SK-N-SH (cell line): ENCODE measurements at regions not wholly inside any gene's neighbourhood (a gene's known extent, or its start where the extent isn't known, plus 50 kb on each side); places are given as distances from the start of the nearest gene placed in this dataset.

Experiments used
- CTCF ChIA-PET: fragments of 300-600, 350-600 bp; formaldehyde crosslinking; extraction: SDS; loops from one replicate; lab custom pipeline; 2021; lab: Yijun Ruan, JAX
- POLR2A ChIA-PET: fragments of 350-600 bp; sonication (Branson Sonifier 250); formaldehyde crosslinking; extraction: SDS; loops from one replicate; lab custom pipeline; 2020; ENCODE audit warnings: antibody characterized with exemption, inconsistent platforms; lab: Yijun Ruan, JAX
- DNase-seq: peaks from one replicate; pipeline ENCODE4 v3.0.0; 2012
- H2AFZ ChIP-seq: fragments of 200-600 bp; sonication (generic); 2 replicates; pipeline ENCODE4 v1.8.1; 2016; ENCODE audit warnings: antibody characterized with exemption, mild to moderate bottlenecking, low read depth
- H3F3A ChIP-seq: fragments of 200-600 bp; sonication (generic); replicated peaks from 2 replicates; pipeline ENCODE3; 2016; ENCODE audit warnings: antibody characterized with exemption, mild to moderate bottlenecking; ENCODE audit not compliant: insufficient read depth
- H3K27ac ChIP-seq, 2 experiments: fragments of 200-500 bp in 1 of 2; fragments of 200-600 bp in 1 of 2; sonication (Bioruptor generic) in 1 of 2; sonication (generic), shearing (Covaris generic) in 1 of 2; 2 replicates each; pipeline versions ENCODE4 v1.5.1 to v1.6.1; 2014 to 2016; ENCODE audit warnings: low read depth in 2 of 2, inconsistent platforms in 1 of 2, low read length in 1 of 2, mild to moderate bottlenecking in 1 of 2, mixed read lengths in 1 of 2
- H3K27me3 ChIP-seq: fragments of 200-600 bp; sonication (generic), shearing (Covaris generic); 2 replicates; pipeline ENCODE4 v1.6.1; 2016; ENCODE audit warnings: mixed run types; ENCODE audit not compliant: insufficient read depth
- H3K36me3 ChIP-seq, 2 experiments: fragments of 200-500 bp in 1 of 2; fragments of 200-600 bp in 1 of 2; sonication (Bioruptor generic) in 1 of 2; sonication (generic) in 1 of 2; replicated peaks in 1 of 2; 2 replicates each; pipeline versions ENCODE3 to v1.5.1; 2014 to 2016; ENCODE audit warnings: low read length in 1 of 2, mild to moderate bottlenecking in 1 of 2; ENCODE audit not compliant: insufficient read depth in 2 of 2, control insufficient read depth in 1 of 2
- H3K4me1 ChIP-seq, 2 experiments: fragments of 200-500 bp in 1 of 2; fragments of 200-600 bp in 1 of 2; sonication (Bioruptor generic) in 1 of 2; sonication (generic), shearing (Covaris generic) in 1 of 2; 2 replicates each; pipeline versions ENCODE4 v1.5.1 to v1.6.1; 2014 to 2016; ENCODE audit warnings: low read depth in 1 of 2, low read length in 1 of 2, mixed run types in 1 of 2; ENCODE audit not compliant: insufficient read depth in 2 of 2, control insufficient read depth in 1 of 2
- H3K4me2 ChIP-seq: fragments of 200-600 bp; sonication (generic), shearing (Covaris generic); 2 replicates; pipeline ENCODE4 v1.6.1; 2017; ENCODE audit warnings: mixed run types
- H3K4me3 ChIP-seq, 2 experiments: fragments of 200-500 bp in 1 of 2; fragments of 200-600 bp in 1 of 2; sonication (Bioruptor generic) in 1 of 2; sonication (generic), shearing (Covaris generic) in 1 of 2; 2 replicates each; pipeline versions ENCODE4 v1.5.1 to v1.8.1; 2014 to 2016; ENCODE audit warnings: low read depth in 2 of 2, inconsistent platforms in 1 of 2, low read length in 1 of 2, mild to moderate bottlenecking in 1 of 2, mixed read lengths in 1 of 2, moderate library complexity in 1 of 2
- H3K79me2 ChIP-seq: fragments of 200-600 bp; sonication (generic); 2 replicates; pipeline ENCODE4 v1.8.1; 2017; ENCODE audit warnings: mild to moderate bottlenecking; ENCODE audit not compliant: insufficient read depth
- H3K9ac ChIP-seq: fragments of 200-600 bp; sonication (generic); 2 replicates; pipeline ENCODE4 v1.6.1; 2017; ENCODE audit warnings: mixed run types
- H3K9me2 ChIP-seq: fragments of 200-600 bp; sonication (generic); 2 replicates; pipeline ENCODE4 v1.6.1; 2017; ENCODE audit warnings: mixed run types
- H3K9me3 ChIP-seq: fragments of 200-600 bp; sonication (generic); 2 replicates; pipeline ENCODE4 v1.6.1; 2017; ENCODE audit warnings: mixed run types, mild to moderate bottlenecking, moderate library complexity
- H4K20me1 ChIP-seq: fragments of 200-600 bp; sonication (generic); 2 replicates; pipeline ENCODE4 v1.6.1; 2017; ENCODE audit warnings: mild to moderate bottlenecking, mixed run types; ENCODE audit not compliant: insufficient read depth
- ELF1 ChIP-seq: IDR thresholded peaks from 2 replicates; pipeline ENCODE4 v1.4.0; 2012
- EZH2phosphoT487 ChIP-seq: fragments of 200-600 bp; sonication (generic); IDR thresholded peaks from 2 replicates; pipeline ENCODE4 v1.6.1; 2017; ENCODE audit warnings: low read depth, mixed run types, mild to moderate bottlenecking, antibody characterized with exemption, moderate library complexity, borderline replicate concordance
- FOSL2 ChIP-seq: IDR thresholded peaks from 2 replicates; pipeline ENCODE4 v1.4.0; 2012; ENCODE audit warnings: low read depth, mild to moderate bottlenecking, moderate library complexity, borderline replicate concordance
- FOXJ3 ChIP-seq: sonication (generic); formaldehyde crosslinking; IDR thresholded peaks from 2 replicates; pipeline ENCODE4 v1.5.1; 2020; ENCODE audit warnings: mild to moderate bottlenecking, missing genetic modification reagents
- GATA2 ChIP-seq: sonication (generic); formaldehyde crosslinking; IDR thresholded peaks from 2 replicates; pipeline ENCODE4 v1.5.0; 2020; ENCODE audit warnings: mild to moderate bottlenecking, missing genetic modification reagents
- NRF1 ChIP-seq: IDR thresholded peaks from 2 replicates; pipeline ENCODE4 v1.6.1; 2012; ENCODE audit warnings: low read depth, mild to moderate bottlenecking, low read length
- POLR2AphosphoS5 ChIP-seq: IDR thresholded peaks from 2 replicates; pipeline ENCODE4 v1.6.1; 2012; ENCODE audit warnings: low read depth, low read length
- RAD21 ChIP-seq: IDR thresholded peaks from 2 replicates; pipeline ENCODE4 v1.6.1; 2012; ENCODE audit warnings: mild to moderate bottlenecking, low read length
- RFX5 ChIP-seq: IDR thresholded peaks from 2 replicates; pipeline ENCODE4 v1.6.1; 2012; ENCODE audit warnings: mild to moderate bottlenecking, improper control_type of control experiment, low read length
- RXRA ChIP-seq: IDR thresholded peaks from 2 replicates; pipeline ENCODE4 v1.4.0; 2012; ENCODE audit warnings: low read depth, mild to moderate bottlenecking, borderline replicate concordance
- TEAD4 ChIP-seq: IDR thresholded peaks from 2 replicates; pipeline ENCODE4 v1.4.0; 2012; ENCODE audit warnings: mild to moderate bottlenecking, borderline replicate concordance; ENCODE audit not compliant: insufficient read depth
- WGBS: methylation state at CpG from one replicate; pipeline ENCODE4 v1.1.6; 2017; ENCODE audit warnings: low lambda C conversion rate; 5-methylcytosine and 5-hydroxymethylcytosine counted together
- TF ChIP-seq, protein P1 (sequence below): IDR thresholded peaks from 2 replicates; pipeline ENCODE4 v1.4.0; 2012; ENCODE audit warnings: low read depth, borderline replicate concordance
- TF ChIP-seq, protein P2 (sequence below): fragments of 200-600 bp; sonication (generic); IDR thresholded peaks from 2 replicates; pipeline ENCODE4 v1.6.1; 2017; ENCODE audit warnings: antibody characterized with exemption, mild to moderate bottlenecking, moderate library complexity

DNA sequence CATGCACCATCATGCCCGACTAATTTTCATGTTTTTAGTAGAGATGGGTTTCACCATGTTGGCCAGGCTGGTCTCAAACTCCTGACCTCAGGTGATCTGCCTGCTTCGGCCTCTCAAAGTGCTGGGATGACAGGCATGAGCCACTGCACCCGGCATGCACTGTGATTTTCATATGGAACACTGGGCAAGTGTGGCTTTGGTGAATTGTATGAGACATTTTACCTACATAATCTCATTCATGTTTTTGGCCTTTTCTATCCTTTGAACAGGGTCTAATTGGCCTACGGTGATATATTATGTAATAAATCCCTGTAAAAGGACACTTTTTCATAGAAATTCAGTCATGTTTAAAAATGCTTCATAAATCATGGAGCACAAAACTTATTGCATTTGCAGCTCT lies 128.7 kb upstream of the SEMA6A start:
- no peaks in the 10 kb centered on the region for H3F3A ChIP-seq
- no peaks in the 10 kb centered on the region for H3K27me3 ChIP-seq
- H3K4me1 ChIP-seq, result no peaks in the 10 kb centered on the region
- H3K27ac ChIP-seq, result no peak overlapping the region
- WGBS, result 53% methylated on average over 4 of the region's 4 CpGs
- ChIA-PET CTCF (interaction anchor here (1.3 kb wide), 1 partner anchor 9 kb away, joined by 4 read pairs; no protein-coding TSS in a partner anchor), POLR2A (no interaction called here)
- H3K9ac ChIP-seq, result no peak overlapping the region
- no peaks in the 10 kb centered on the region for H3K36me3 ChIP-seq
- DNase-seq, result no peak
- no peak overlapping the region for H3K4me2 ChIP-seq
- no peak for TF ChIP-seq EZH2phosphoT487
- TF ChIP-seq FOXJ3 (CRISPR knock-in tag), result no peak
- TF ChIP-seq RFX5, result no peak
- TF ChIP-seq TEAD4, result no peak
- no peak for TF ChIP-seq GATA2 (CRISPR knock-in tag)
- TF ChIP-seq FOSL2, result no peak
- TF ChIP-seq, protein P1, sequence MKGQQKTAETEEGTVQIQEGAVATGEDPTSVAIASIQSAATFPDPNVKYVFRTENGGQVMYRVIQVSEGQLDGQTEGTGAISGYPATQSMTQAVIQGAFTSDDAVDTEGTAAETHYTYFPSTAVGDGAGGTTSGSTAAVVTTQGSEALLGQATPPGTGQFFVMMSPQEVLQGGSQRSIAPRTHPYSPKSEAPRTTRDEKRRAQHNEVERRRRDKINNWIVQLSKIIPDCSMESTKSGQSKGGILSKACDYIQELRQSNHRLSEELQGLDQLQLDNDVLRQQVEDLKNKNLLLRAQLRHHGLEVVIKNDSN, result no peak
- H3K9me3 ChIP-seq, result no peaks in the 10 kb centered on the region
- no peaks in the 10 kb centered on the region for H4K20me1 ChIP-seq
- no peak overlapping the region for H3K4me3 ChIP-seq
- no peaks in the 10 kb centered on the region for H3K9me2 ChIP-seq
- no peaks in the 10 kb centered on the region for H3K79me2 ChIP-seq
- H2AFZ ChIP-seq, result no peak overlapping the region

DNA sequence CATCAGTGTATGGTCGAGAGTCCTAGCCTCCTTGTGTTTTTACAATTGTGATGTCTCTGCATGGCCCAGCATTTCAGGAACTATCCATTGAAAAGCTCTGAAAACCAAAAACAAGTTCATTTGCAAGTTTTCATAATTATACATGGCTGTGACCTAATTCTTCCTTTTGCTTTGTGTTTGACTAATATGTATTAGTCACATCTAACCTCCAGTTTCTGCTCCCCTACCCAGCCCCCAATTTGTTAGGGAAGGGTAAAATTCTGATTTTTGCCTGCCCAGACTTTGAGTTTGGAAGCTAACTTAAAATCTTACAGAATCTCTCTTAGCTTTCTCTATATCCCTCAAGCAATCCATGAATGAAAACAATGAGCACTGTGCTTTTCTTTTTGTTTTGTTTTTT lies 128.2 kb upstream of the SEMA6A start:
- no peak overlapping the region for H2AFZ ChIP-seq
- no peak overlapping the region for H3K4me2 ChIP-seq
- no peaks in the 10 kb centered on the region for H3F3A ChIP-seq
- H4K20me1 ChIP-seq, result no peaks in the 10 kb centered on the region
- H3K9me3 ChIP-seq, result no peaks in the 10 kb centered on the region
- POLR2A ChIA-PET, result no interaction called here
- no peak overlapping the region for H3K27ac ChIP-seq
- TF ChIP-seq POLR2AphosphoS5 (no peak), ELF1 (no peak), RXRA (no peak), EZH2phosphoT487 (no peak), RFX5 (no peak), RAD21 (no peak), NRF1 (no peak)
- TF ChIP-seq, protein P2, sequence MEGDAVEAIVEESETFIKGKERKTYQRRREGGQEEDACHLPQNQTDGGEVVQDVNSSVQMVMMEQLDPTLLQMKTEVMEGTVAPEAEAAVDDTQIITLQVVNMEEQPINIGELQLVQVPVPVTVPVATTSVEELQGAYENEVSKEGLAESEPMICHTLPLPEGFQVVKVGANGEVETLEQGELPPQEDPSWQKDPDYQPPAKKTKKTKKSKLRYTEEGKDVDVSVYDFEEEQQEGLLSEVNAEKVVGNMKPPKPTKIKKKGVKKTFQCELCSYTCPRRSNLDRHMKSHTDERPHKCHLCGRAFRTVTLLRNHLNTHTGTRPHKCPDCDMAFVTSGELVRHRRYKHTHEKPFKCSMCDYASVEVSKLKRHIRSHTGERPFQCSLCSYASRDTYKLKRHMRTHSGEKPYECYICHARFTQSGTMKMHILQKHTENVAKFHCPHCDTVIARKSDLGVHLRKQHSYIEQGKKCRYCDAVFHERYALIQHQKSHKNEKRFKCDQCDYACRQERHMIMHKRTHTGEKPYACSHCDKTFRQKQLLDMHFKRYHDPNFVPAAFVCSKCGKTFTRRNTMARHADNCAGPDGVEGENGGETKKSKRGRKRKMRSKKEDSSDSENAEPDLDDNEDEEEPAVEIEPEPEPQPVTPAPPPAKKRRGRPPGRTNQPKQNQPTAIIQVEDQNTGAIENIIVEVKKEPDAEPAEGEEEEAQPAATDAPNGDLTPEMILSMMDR, result no peak
- no peaks in the 10 kb centered on the region for H3K79me2 ChIP-seq
- no peaks in the 10 kb centered on the region for H3K36me3 ChIP-seq
- H3K4me3 ChIP-seq, result no peak overlapping the region
- H3K27me3 ChIP-seq, result no peaks in the 10 kb centered on the region
- no peaks in the 10 kb centered on the region for H3K4me1 ChIP-seq
- WGBS, result 14% methylated on average over 1 of the region's 1 CpG
- CTCF ChIA-PET, result interaction anchor here (1.3 to 1.7 kb wide), 2 partner anchors 9 to 20 kb away, joined by 3 to 4 read pairs; no protein-coding TSS in a partner anchor
- no peaks in the 10 kb centered on the region for H3K9me2 ChIP-seq
- no peak for DNase-seq
- H3K9ac ChIP-seq, result no peak overlapping the region
